ENCODE measurements at regions not wholly inside any gene's neighbourhood (a gene's known extent, or its start where the extent isn't known, plus 50 kb on each side); places are given as distances from the start of the nearest gene placed in this dataset.
"Not testable (repeated sequence)": the region's sequence is repeated elsewhere in the genome, so short reads cannot be mapped to it uniquely, and the experiment has no call there.

GRCh38 chr2:187636731-187637391 is 82.6 kb upstream of the TFPI start:
- TF ChIP-seq CTCF (IDR thresholded peaks at IDR 0.05 in 4 of 5, conservative IDR thresholded peaks at IDR 0.05 in 1 of 5); POLR2A (IDR thresholded peaks at IDR 0.05): not testable (repeated sequence)

Data from gastrocnemius medialis (tissue), 4 donors.